ENCODE measurements at regions not wholly inside any gene's neighbourhood (a gene's known extent, or its start where the extent isn't known, plus 50 kb on each side); places are given as distances from the start of the nearest gene placed in this dataset.

GRCh38 chr13:36530861-36531590, 98.7 kb downstream of the CCNA1 start:
- TF ChIP-seq FOXP4 (CRISPR knock-in tag; IDR thresholded peaks at IDR 0.05) (no peak), CTCF (IDR thresholded peaks at IDR 0.05) (no peak), NFATC4 (CRISPR knock-in tag; IDR thresholded peaks at IDR 0.05) (no peak), EMX1 (CRISPR knock-in tag; IDR thresholded peaks at IDR 0.05) (no peak), MAX (CRISPR knock-in tag; IDR thresholded peaks at IDR 0.05) (no peak), CBFB (CRISPR knock-in tag; IDR thresholded peaks at IDR 0.05; ENCODE audit: low read depth) (no peak), PREB (CRISPR knock-in tag; IDR thresholded peaks at IDR 0.05; ENCODE audit: borderline replicate concordance) (no peak), USF2 (CRISPR knock-in tag; IDR thresholded peaks at IDR 0.05) (no peak), FOXK1 (CRISPR knock-in tag; IDR thresholded peaks at IDR 0.05) (no peak), RORB (CRISPR knock-in tag; IDR thresholded peaks at IDR 0.05) (no peak)

Data from WTC11 (cell line).